Effector memory CD4-positive, alpha-beta T cell (primary cell): ENCODE measurements at regions not wholly inside any gene's neighbourhood (a gene's known extent, or its start where the extent isn't known, plus 50 kb on each side); places are given as distances from the start of the nearest gene placed in this dataset.

Source experiments
- DNase-seq, 3 donors: peaks; one replicate each; pipeline ENCODE4 v3.0.0-alpha.2; 2020
- H3K27ac ChIP-seq: 2 replicates; pipeline ENCODE4 v1.7.0; 2013; ENCODE audit warnings: mild to moderate bottlenecking, low read length, moderate library complexity; ENCODE audit not compliant: insufficient read depth, poor library complexity, severe bottlenecking
- H3K27me3 ChIP-seq: replicated peaks from 2 replicates; pipeline ENCODE4 v1.7.0; 2013; ENCODE audit warnings: mild to moderate bottlenecking, low read length; ENCODE audit not compliant: insufficient read depth, control insufficient read depth, poor library complexity, severe bottlenecking
- H3K36me3 ChIP-seq: 2 replicates; pipeline ENCODE4 v1.7.0; 2013; ENCODE audit warnings: mild to moderate bottlenecking, low read length, moderate library complexity; ENCODE audit not compliant: control insufficient read depth, insufficient read depth
- H3K4me1 ChIP-seq: 2 replicates; pipeline ENCODE4 v1.7.0; 2013; ENCODE audit warnings: low read length, mild to moderate bottlenecking; ENCODE audit not compliant: control insufficient read depth, insufficient read depth, poor library complexity, severe bottlenecking
- H3K4me3 ChIP-seq: 2 replicates; pipeline ENCODE4 v1.7.0; 2013; ENCODE audit warnings: low read length, low read depth, mild to moderate bottlenecking; ENCODE audit not compliant: insufficient read depth, poor library complexity, severe bottlenecking
- H3K9me3 ChIP-seq: 2 replicates; pipeline ENCODE4 v1.7.0; 2013; ENCODE audit warnings: mild to moderate bottlenecking, low read length, moderate library complexity; ENCODE audit not compliant: control insufficient read depth

DNA sequence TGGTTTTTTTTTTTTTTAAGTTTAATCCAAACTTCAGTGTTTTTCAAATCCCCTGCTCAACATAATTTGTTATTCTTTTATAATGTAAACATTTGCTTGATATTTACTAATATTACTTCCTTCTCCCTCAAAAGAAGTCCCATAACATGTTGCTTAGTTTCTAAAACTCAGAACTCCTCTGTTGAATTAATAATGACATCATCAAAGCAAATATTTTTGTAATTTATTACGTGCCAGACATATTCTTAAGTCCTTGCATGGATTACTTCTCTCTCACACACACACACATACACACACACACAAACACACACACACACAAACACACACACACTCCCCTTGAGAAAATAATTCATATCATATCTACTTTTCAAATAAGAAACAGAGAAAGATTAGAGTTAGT lies 1432.3 kb upstream of the SPRY2 start:
- no peaks in the 10 kb centered on the region for H3K4me1 ChIP-seq
- H3K36me3 ChIP-seq, result no peaks in the 10 kb centered on the region
- no peak overlapping the region for H3K27ac ChIP-seq
- no peaks in the 10 kb centered on the region for H3K9me3 ChIP-seq
- no peak for DNase-seq
- no peak overlapping the region for H3K4me3 ChIP-seq
- no peaks in the 10 kb centered on the region for H3K27me3 ChIP-seq

DNA sequence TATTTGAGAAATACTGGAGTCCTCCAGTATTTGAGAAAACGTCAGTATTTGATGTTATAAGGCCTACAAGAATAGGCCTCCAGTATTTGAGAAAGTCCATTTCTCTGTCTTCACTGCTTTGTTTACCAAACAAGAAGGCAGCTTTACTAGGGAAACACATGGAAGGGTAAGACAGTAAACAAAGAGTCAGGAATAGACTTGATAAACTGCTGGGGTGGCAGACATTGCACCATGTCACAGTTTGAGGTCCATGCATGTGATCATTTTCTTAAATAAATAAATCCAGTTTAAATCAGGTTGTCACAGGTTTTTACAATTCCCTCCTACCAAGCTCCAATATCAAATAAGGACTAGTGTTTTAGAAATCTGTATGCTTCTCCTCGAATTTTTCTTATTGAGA lies 1431.0 kb upstream of the SPRY2 start:
- no peaks in the 10 kb centered on the region for H3K4me1 ChIP-seq
- H3K27me3 ChIP-seq, result no peaks in the 10 kb centered on the region
- no peaks in the 10 kb centered on the region for H3K9me3 ChIP-seq
- no peaks in the 10 kb centered on the region for H3K36me3 ChIP-seq
- H3K27ac ChIP-seq, result no peak overlapping the region
- H3K4me3 ChIP-seq, result no peak overlapping the region
- DNase-seq, result no peak

DNA sequence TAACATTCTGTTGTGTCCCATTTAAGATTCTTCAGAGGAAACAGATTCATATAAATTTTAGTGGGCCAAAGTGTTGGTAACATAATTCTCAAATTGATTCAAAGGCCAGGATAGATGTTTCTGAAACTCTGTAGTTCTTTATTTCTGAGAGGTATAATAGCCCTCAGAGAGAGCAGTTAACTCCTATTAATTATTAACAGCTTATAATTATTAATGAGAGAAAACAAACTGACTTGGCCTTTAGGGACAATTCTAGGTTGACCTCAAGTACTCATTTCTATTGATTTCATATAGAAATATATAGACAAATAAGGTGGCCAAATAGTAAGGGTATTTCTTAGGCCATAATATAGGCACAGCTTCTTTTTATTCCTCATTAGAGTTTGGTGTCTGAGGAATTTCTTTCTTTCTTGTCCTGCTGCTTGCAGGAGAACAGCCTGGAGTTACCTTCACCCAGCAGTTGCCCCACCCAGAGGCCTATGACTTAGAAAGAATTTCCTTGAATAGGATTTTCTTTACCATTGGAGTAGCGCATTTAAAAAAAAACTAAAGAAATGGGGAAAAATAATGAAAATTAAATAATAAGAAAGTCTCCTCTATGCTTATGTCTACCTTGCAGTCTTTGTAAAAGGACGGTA lies 1430.1 kb upstream of the SPRY2 start:
- H3K36me3 ChIP-seq, result no peaks in the 10 kb centered on the region
- no peaks in the 10 kb centered on the region for H3K4me1 ChIP-seq
- DNase-seq, result no peak
- no peak overlapping the region for H3K4me3 ChIP-seq
- no peaks in the 10 kb centered on the region for H3K27me3 ChIP-seq
- H3K9me3 ChIP-seq, result no peaks in the 10 kb centered on the region
- H3K27ac ChIP-seq, result no peak overlapping the region

DNA sequence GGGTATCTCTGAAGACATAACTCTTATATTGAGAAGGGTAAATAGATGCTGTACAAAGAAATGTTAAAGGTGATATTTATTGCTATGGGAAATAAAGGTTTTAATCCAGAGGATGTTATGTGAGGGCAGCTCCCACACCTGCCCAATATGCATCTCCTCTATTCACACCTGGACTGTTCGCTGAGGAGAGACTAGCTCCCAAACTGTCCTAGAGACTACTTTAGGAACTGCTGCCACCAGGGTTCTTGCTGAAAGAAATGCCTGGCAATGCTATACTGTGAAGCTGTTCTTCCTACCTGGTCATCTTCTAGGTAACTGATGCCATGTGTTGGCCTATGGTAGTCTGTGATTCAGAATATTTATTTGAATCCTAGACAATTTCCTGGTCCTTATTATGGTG lies 1421.5 kb upstream of the SPRY2 start:
- H3K27ac ChIP-seq, result no peak overlapping the region
- no peaks in the 10 kb centered on the region for H3K27me3 ChIP-seq
- H3K9me3 ChIP-seq, result no peaks in the 10 kb centered on the region
- no peak for DNase-seq
- H3K4me1 ChIP-seq, result no peaks in the 10 kb centered on the region
- no peaks in the 10 kb centered on the region for H3K36me3 ChIP-seq
- no peak overlapping the region for H3K4me3 ChIP-seq

DNA sequence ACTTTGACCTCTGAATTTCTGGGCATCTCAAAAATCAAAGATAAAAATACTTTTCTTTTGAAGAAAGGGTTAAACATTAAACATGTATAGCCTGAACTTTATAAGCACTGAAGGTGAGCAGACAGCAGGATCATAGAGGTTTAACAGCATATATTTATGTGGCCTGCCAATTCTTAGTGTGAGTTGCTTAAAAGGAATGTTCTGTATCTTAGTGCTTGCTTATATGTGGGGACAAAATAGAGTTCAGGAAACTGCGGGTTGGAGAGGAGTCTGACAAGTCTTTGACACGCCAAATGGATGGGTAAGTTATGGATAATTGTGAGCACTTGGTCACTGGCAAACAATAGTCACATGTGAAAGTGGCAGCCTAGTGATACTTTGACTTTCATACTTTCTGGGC lies 1419.4 kb upstream of the SPRY2 start:
- no peak overlapping the region for H3K27ac ChIP-seq
- no peaks in the 10 kb centered on the region for H3K9me3 ChIP-seq
- DNase-seq, result no peak
- no peaks in the 10 kb centered on the region for H3K36me3 ChIP-seq
- H3K27me3 ChIP-seq, result no peaks in the 10 kb centered on the region
- no peak overlapping the region for H3K4me3 ChIP-seq
- no peaks in the 10 kb centered on the region for H3K4me1 ChIP-seq

DNA sequence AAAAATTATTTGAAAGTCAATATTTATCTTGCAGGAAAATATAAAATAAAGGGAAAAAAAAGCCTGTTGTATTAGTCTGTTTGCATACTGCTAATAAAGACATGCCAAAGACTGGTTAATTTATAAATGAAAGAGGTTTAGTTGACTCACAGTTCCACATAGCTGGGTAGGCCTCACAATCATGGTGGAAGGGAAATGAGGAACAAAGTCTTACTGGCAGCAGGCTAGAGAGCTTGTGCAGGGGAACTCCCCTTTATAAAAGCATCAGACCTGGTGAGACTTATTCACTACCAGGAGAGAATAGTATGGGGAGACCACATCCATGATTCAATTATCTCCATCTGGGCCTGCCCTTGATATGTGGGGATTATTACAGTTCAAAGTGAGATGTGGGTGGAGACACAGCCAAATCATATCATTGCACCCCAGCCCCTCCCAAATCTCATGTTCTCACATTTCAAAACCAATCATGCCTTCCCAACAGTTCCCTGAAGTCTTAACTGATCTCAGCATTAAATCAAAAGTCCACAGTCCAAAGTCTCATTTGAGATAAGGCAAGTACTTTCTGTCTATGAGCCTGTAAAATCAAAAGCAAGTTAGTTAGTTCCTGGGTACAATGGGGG lies 1416.5 kb upstream of the SPRY2 start:
- Histone ChIP-seq H3K36me3 (no peaks in the 10 kb centered on the region), H3K27me3 (no peaks in the 10 kb centered on the region), H3K27ac (no peak overlapping the region), H3K4me1 (no peaks in the 10 kb centered on the region), H3K9me3 (no peaks in the 10 kb centered on the region), H3K4me3 (no peak overlapping the region)
- DNase-seq, result no peak

DNA sequence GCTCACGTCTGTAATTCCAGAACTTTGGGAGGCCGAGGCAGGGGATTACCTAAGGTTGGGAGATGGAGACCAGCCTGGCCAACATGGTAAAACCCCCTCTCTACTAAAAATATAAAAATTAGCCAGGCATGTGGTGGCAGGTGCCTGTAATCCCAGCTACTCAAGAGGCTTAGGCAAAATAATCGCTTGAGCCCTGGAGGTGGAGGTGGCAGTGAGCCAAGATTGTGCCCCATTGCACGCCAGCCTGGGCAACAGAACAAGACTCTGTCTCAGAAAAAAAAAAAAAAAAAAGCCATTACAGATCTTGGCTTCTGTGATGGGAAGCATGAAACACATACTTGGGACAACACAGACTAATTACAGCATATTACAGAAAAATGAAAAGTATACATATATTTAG lies 1404.5 kb upstream of the SPRY2 start:
- no peak for DNase-seq
- Histone ChIP-seq H3K9me3 (no peaks in the 10 kb centered on the region), H3K27me3 (no peaks in the 10 kb centered on the region)

DNA sequence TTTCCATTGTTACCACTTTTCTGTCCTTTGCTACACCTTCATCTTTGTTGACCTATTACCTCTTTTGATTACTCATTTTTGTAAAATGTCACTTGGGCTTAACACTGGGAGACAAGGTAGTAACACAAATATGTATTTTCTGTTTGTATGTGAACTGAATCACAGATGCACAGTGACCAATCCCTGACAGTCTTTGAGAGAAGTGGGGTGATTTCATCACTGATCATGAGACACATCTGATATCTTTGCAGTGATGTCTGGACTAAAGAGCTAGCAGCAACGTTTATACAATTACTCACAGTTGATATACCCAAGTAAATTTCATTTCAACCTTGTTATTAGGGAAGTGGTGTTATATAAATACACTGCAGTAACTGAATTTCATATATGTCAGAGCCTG lies 1397.4 kb upstream of the SPRY2 start:
- no peak overlapping the region for H3K4me3 ChIP-seq
- no peak overlapping the region for H3K27ac ChIP-seq

More for the DNA sequence above, 1404.5 kb upstream of the SPRY2 start:
- Histone ChIP-seq H3K27ac (no peak overlapping the region), H3K4me1 (no peaks in the 10 kb centered on the region), H3K4me3 (no peak overlapping the region), H3K36me3 (no peaks in the 10 kb centered on the region)

DNA sequence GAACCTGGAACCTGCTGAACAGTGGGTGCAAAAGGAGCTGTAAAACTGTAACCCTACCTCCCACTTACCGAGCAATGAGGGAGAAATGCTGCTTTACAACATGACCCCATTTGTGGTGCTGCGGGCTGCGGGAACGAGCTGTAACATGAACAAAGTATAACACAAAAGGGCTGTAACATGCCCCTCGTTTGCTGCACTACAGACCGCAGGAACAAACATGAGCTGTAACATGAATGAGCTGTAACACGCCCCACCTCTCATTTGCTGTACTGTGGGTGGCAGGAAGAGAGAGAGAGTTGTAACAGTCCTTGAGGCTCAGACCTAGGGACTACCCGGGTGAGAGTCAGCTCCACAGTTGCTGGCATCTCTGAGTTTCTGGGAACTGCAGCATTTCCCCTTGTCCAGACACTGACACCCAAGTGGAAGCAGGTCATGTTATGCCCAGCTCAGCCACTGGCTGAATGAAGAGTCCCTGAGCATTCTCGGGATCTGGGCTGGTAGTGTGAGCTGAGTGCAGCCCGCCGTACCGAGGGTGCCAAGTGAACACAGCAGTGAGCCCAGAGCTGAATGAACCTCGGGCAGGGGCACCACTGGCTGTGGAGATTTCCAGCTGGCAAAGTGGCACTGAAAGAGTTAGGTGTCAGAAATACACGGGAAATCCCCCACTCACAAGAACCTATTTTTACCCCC lies 1385.3 kb upstream of the SPRY2 start:
- no peaks in the 10 kb centered on the region for H3K4me1 ChIP-seq
- no peak for DNase-seq
- no peaks in the 10 kb centered on the region for H3K27me3 ChIP-seq
- no peak overlapping the region for H3K4me3 ChIP-seq
- H3K27ac ChIP-seq, result no peak overlapping the region
- H3K9me3 ChIP-seq, result no peaks in the 10 kb centered on the region
- no peaks in the 10 kb centered on the region for H3K36me3 ChIP-seq

More for the DNA sequence above, 1397.4 kb upstream of the SPRY2 start:
- Histone ChIP-seq H3K4me1 (no peaks in the 10 kb centered on the region), H3K27me3 (no peaks in the 10 kb centered on the region), H3K9me3 (no peaks in the 10 kb centered on the region), H3K36me3 (no peaks in the 10 kb centered on the region)
- DNase-seq, result no peak

DNA sequence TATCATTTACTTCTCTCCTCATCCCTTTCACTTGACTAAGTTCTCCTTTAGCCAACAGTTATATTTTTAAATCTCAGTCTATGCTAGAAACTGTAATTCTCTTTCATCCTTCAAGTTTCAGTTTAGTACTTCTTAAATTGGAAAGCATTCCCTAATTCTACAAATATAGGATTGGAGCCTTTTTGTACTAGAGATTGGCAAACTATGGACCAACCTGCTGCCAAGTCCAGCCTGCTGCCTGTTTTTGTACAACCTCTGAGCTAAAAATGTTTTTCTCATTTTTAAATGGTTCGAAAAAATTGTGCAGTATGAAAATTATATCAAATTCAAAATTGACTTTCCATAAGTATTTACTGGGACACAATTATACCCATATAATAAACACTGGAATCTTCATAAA lies 1381.5 kb upstream of the SPRY2 start:
- no peak for DNase-seq
- no peaks in the 10 kb centered on the region for H3K27me3 ChIP-seq
- H3K9me3 ChIP-seq, result no peaks in the 10 kb centered on the region
- no peaks in the 10 kb centered on the region for H3K36me3 ChIP-seq
- H3K4me3 ChIP-seq, result no peak overlapping the region
- no peak overlapping the region for H3K27ac ChIP-seq
- no peaks in the 10 kb centered on the region for H3K4me1 ChIP-seq
